B cell (primary cell): ENCODE measurements at regions not wholly inside any gene's neighbourhood (a gene's known extent, or its start where the extent isn't known, plus 50 kb on each side); places are given as distances from the start of the nearest gene placed in this dataset.

Source experiments
- CTCF ChIP-seq: fragments of 200-600 bp; IDR thresholded peaks from one replicate; pipeline ENCODE4 v1.8.0; 2022; ENCODE audit warnings: antibody characterized with exemption, mild to moderate bottlenecking
- EZH2 ChIP-seq: IDR thresholded peaks from 2 replicates; pipeline ENCODE4 v1.6.1; 2012; ENCODE audit warnings: borderline replicate concordance, low read depth, mild to moderate bottlenecking, moderate library complexity, low read length; ENCODE audit not compliant: insufficient read depth, poor library complexity, severe bottlenecking

DNA sequence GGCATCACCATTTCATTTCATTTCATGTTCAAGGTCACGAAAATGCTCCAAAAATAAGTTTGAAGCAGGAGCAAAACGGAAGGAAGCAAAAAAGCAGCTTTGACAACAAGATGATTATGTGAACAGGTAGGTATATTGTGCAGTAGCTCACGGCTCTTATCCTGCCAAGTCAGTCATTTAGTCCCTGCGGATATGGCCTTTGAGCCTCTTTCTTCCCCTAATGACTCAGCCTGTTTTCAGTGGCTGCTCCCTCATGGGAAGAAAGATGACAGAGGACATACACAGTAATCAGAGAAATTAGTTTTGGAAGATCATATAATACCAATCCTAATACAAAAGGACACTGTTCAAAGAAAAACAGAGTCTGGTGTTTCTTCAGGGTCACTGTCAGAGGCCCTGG lies 155.8 kb upstream of the GRAMD2B start:
- TF ChIP-seq CTCF (no peak), EZH2 (no peak)
